ENCODE measurements at regions not wholly inside any gene's neighbourhood (a gene's known extent, or its start where the extent isn't known, plus 50 kb on each side); places are given as distances from the start of the nearest gene placed in this dataset.
A peak's percentile ranks its signal among the peaks of the same experiment; 100 is the strongest.

DNA sequence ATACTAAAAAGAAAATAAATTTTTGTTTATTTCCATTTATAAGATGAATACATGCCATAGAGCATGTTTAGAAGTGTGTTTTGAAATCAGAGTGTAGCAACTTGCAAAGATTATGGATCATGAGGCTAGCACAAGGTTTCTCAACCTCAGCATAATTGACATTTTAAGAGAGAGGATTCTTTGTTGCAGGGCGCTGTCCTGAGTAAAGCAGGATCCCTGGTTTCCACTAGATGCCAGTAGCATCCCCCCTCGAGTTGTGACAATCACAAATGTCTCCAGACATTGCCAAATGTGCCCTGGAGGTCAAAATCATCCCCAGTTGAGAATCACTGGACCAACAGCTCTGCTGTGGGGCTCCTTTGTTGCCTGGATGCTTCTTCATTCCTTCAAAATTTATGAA is 128.5 kb upstream of the RBMS3 start:
- Mint-ChIP-seq H3K9me3 (peaks cover 0 to 5% of the 10 kb centered on the region in 2 donors), H3K4me3 (no peak overlapping the region), H3K27me3 (no peaks in the 10 kb centered on the region), H3K36me3 (ENCODE audit: insufficient read depth) (no peaks in the 10 kb centered on the region), H3K27ac (no peak overlapping the region), H3K4me1 (ENCODE audit: low read depth in 2 of 2) (no peaks in the 10 kb centered on the region)
- DNase-seq (no peak), ATAC-seq (replicated peaks) (no peak)

GRCh38 chr3:29153811-29154210 is 127.1 kb upstream of the RBMS3 start:
- no peaks in the 10 kb centered on the region for H3K4me1 Mint-ChIP-seq (ENCODE audit: low read depth in 2 of 2)
- H3K9me3 Mint-ChIP-seq, result peaks cover 0 to 5% of the 10 kb centered on the region in 2 donors
- H3K27me3 Mint-ChIP-seq, result no peaks in the 10 kb centered on the region
- DNase-seq (peak in 2 of 3 experiments; percentile 2 to 15), ATAC-seq (replicated peaks) (peak; percentile 95)
- H3K4me3 Mint-ChIP-seq, result no peak overlapping the region
- H3K27ac Mint-ChIP-seq, result no peak overlapping the region
- H3K36me3 Mint-ChIP-seq (ENCODE audit: insufficient read depth), result no peaks in the 10 kb centered on the region

DNA sequence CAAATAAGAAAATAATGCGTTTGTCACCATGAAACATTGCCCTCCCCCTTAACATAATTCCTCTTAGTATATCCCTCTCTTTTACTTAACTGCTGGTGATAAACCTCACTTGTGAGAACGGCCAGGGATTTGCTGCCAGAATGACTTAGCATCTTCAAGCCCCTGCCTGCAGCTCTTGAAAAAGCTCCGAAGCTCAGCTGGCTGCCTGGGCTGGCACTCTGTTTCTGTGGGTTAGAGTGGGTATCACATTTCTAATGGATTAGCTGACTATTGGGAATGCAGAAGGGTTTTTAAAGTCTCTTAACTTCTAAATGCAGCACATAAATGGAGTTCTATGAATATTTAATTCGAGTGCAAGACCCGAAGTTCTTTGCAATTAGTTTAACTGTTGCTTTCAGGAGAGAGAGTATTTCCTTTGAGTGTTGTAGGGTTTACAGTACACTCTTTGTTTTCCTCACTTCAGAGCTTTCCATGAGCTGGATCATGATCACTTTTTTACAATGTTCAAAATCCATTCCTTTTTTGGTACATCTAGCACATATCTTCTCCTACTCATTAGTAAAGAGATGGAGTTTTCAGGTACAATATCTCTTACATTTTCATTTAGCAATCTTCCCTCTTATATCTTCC is 124.7 kb upstream of the RBMS3 start:
- Mint-ChIP-seq H3K9me3 (no peaks in the 10 kb centered on the region), H3K4me3 (no peak overlapping the region), H3K4me1 (ENCODE audit: low read depth in 2 of 2) (no peaks in the 10 kb centered on the region), H3K36me3 (ENCODE audit: insufficient read depth) (no peaks in the 10 kb centered on the region), H3K27me3 (no peaks in the 10 kb centered on the region), H3K27ac (no peak overlapping the region)
- ATAC-seq (replicated peaks) (no peak), DNase-seq (no peak)

DNA sequence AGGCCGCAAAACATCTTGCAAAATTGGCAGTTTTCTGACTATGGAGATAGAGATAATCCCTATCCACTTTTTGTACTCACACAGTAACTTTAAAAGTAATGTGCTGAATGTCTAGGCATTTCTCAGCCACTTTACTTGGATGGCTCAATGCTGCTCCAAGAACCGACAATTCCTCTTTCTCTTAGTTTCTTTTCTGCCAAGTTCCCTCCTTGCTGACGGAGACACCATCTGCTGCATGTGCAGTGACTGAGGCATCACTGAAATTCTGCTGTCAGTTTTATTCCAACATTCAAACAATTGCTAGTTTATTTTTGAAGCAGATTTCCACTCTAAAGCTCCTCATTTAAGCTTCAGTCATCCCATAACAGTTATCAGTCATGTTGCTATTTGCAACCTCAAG is 116.0 kb upstream of the RBMS3 start:
- H3K36me3 Mint-ChIP-seq (ENCODE audit: insufficient read depth), result peaks cover 3% of the 10 kb centered on the region
- H3K4me1 Mint-ChIP-seq (ENCODE audit: low read depth in 2 of 2), result no peaks in the 10 kb centered on the region
- no peak for DNase-seq
- no peak overlapping the region for H3K4me3 Mint-ChIP-seq
- ATAC-seq (replicated peaks), result no peak
- no peak overlapping the region for H3K27ac Mint-ChIP-seq
- H3K9me3 Mint-ChIP-seq, result peaks cover 0 to 11% of the 10 kb centered on the region in 2 donors
- H3K27me3 Mint-ChIP-seq, result no peaks in the 10 kb centered on the region

- H3K4me3 Mint-ChIP-seq, result no peak overlapping the region
- H3K9me3 Mint-ChIP-seq, result peaks cover 0 to 10% of the 10 kb centered on the region in 2 donors
- H3K4me1 Mint-ChIP-seq (ENCODE audit: low read depth in 2 of 2), result peaks cover 0 to 3% of the 10 kb centered on the region in 2 donors
- H3K36me3 Mint-ChIP-seq (ENCODE audit: insufficient read depth), result peaks cover 3% of the 10 kb centered on the region
- H3K27me3 Mint-ChIP-seq, result no peaks in the 10 kb centered on the region
- ATAC-seq (replicated peaks) (no peak), DNase-seq (no peak)
- no peak overlapping the region for H3K27ac Mint-ChIP-seq
These were observed 113.7 kb upstream of the RBMS3 start for GRCh38 chr3:29167180-29167579.

DNA sequence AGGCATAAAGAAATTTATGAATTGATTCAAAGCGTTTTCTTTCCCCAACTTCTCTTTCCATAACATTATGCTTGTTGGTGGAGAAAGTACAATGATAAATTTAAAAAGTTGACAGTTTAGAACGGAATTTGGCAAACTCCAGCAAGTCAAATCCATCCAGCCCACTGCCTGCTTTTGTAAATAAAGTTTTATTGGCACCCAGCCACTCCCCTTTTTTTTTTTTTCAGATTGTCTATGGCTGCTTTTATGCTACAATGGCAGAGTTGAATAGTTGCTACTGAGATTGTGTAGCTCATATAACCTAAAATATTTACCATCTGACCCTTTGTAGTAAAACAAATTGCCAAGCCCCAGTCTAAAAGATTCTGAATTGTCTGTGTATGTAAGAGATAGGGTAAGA is 112.8 kb upstream of the RBMS3 start:
- Mint-ChIP-seq H3K4me3 (no peak overlapping the region), H3K4me1 (ENCODE audit: low read depth in 2 of 2) (peaks cover 0 to 3% of the 10 kb centered on the region in 2 donors), H3K27ac (no peak overlapping the region), H3K9me3 (peaks cover 0 to 6% of the 10 kb centered on the region in 2 donors), H3K27me3 (no peaks in the 10 kb centered on the region), H3K36me3 (ENCODE audit: insufficient read depth) (peaks cover 3% of the 10 kb centered on the region)
- DNase-seq (no peak), ATAC-seq (replicated peaks) (no peak)

GRCh38 chr3:29168696-29169095 is 112.2 kb upstream of the RBMS3 start:
- Mint-ChIP-seq H3K4me1 (ENCODE audit: low read depth in 2 of 2) (peaks cover 0 to 3% of the 10 kb centered on the region in 2 donors), H3K36me3 (ENCODE audit: insufficient read depth) (peaks cover 3% of the 10 kb centered on the region), H3K27ac (no peak overlapping the region), H3K4me3 (no peak overlapping the region), H3K27me3 (no peaks in the 10 kb centered on the region), H3K9me3 (peaks cover 0 to 6% of the 10 kb centered on the region in 2 donors)
- DNase-seq (no peak), ATAC-seq (replicated peaks) (no peak)

GRCh38 chr3:29169451-29169850 is 111.4 kb upstream of the RBMS3 start:
- no peak for DNase-seq
- ATAC-seq (replicated peaks), result no peak
- no peaks in the 10 kb centered on the region for H3K27me3 Mint-ChIP-seq
- H3K4me1 Mint-ChIP-seq (ENCODE audit: low read depth in 2 of 2), result peaks cover 0 to 3% of the 10 kb centered on the region in 2 donors
- H3K36me3 Mint-ChIP-seq (ENCODE audit: insufficient read depth), result peaks cover 3% of the 10 kb centered on the region
- H3K4me3 Mint-ChIP-seq, result no peak overlapping the region
- no peak overlapping the region for H3K27ac Mint-ChIP-seq
- peaks cover 0 to 5% of the 10 kb centered on the region in 2 donors for H3K9me3 Mint-ChIP-seq

- peaks cover 3% of the 10 kb centered on the region for H3K36me3 Mint-ChIP-seq (ENCODE audit: insufficient read depth)
- DNase-seq (no peak), ATAC-seq (replicated peaks) (peak; percentile 35)
- no peaks in the 10 kb centered on the region for H3K27me3 Mint-ChIP-seq
- H3K9me3 Mint-ChIP-seq, result peaks cover 0 to 6% of the 10 kb centered on the region in 2 donors
- peaks cover 0 to 3% of the 10 kb centered on the region in 2 donors for H3K4me1 Mint-ChIP-seq (ENCODE audit: low read depth in 2 of 2)
- H3K27ac Mint-ChIP-seq, result peak overlapping the region in 1 of 2 donors; percentile 32
- peak overlapping the region in 1 of 2 donors; percentile 33 for H3K4me3 Mint-ChIP-seq
These were observed 109.6 kb upstream of the RBMS3 start for GRCh38 chr3:29171043-29171990.

DNA sequence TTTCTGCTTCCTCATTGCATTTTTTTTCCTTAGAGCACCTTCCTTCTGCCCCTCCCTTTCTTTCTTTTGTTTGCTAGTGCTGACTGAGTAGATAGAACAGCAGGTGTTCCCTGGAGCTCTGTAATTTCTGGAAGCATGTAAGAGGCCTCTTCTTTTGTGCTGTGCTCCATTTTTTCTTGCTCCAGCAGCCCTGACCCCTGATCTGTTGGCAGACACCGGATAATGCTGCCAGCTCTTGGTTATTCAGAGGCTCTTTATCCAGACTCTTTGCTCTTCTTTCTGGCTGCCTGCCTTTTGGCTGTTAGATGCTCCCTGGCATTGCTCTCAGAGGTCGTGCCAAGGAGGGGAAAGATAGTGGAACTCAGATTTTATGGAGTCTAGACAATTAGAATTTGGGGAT is 104.4 kb upstream of the RBMS3 start:
- Mint-ChIP-seq H3K27me3 (no peaks in the 10 kb centered on the region), H3K36me3 (ENCODE audit: insufficient read depth) (no peaks in the 10 kb centered on the region), H3K4me3 (no peak overlapping the region), H3K27ac (no peak overlapping the region), H3K9me3 (peaks cover 0 to 4% of the 10 kb centered on the region in 2 donors), H3K4me1 (ENCODE audit: low read depth in 2 of 2) (peaks cover 0 to 3% of the 10 kb centered on the region in 2 donors)
- DNase-seq, result no peak
- ATAC-seq (replicated peaks), result no peak

- DNase-seq (no peak), ATAC-seq (replicated peaks) (no peak)
- H3K4me3 Mint-ChIP-seq, result no peak overlapping the region
- no peaks in the 10 kb centered on the region for H3K27me3 Mint-ChIP-seq
- no peaks in the 10 kb centered on the region for H3K36me3 Mint-ChIP-seq (ENCODE audit: insufficient read depth)
- H3K27ac Mint-ChIP-seq, result no peak overlapping the region
- no peaks in the 10 kb centered on the region for H3K4me1 Mint-ChIP-seq (ENCODE audit: low read depth in 2 of 2)
- H3K9me3 Mint-ChIP-seq, result peaks cover 0 to 2% of the 10 kb centered on the region in 2 donors
These were observed 101.8 kb upstream of the RBMS3 start for GRCh38 chr3:29178809-29179793.

DNA sequence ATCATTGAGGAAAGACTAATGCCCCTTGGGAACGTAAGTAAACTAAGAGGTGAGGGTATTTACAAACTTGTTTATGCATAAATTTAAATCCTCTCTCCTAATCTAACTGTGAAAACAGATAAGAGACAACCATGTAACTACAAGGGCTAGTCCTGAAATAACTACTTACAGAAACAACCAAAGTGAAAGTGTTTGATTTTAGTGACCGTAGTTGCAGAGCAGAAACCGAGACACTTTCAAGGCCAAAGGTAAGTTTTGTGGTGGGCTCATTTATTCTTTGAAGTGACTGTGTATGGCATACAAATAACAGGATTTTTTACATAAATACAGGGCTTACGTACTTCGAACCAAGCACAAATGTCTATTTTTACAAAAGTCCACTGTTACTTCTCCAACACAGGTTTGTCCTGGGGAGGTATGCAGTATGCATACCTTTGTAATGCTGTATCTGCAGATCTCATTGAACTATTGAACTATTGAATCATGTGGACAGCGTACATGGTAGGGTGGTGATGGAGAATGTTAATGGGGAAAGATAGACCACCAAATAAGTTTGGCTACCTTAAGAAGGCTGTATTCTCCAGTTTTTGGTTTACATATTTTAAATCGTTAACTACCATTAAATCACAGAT is 99.6 kb upstream of the RBMS3 start:
- no peaks in the 10 kb centered on the region for H3K27me3 Mint-ChIP-seq
- H3K9me3 Mint-ChIP-seq, result no peaks in the 10 kb centered on the region
- no peaks in the 10 kb centered on the region for H3K4me1 Mint-ChIP-seq (ENCODE audit: low read depth in 2 of 2)
- no peak overlapping the region for H3K27ac Mint-ChIP-seq
- no peak overlapping the region for H3K4me3 Mint-ChIP-seq
- H3K36me3 Mint-ChIP-seq (ENCODE audit: insufficient read depth), result no peaks in the 10 kb centered on the region
- DNase-seq, result no peak
- ATAC-seq (replicated peaks), result no peak

DNA sequence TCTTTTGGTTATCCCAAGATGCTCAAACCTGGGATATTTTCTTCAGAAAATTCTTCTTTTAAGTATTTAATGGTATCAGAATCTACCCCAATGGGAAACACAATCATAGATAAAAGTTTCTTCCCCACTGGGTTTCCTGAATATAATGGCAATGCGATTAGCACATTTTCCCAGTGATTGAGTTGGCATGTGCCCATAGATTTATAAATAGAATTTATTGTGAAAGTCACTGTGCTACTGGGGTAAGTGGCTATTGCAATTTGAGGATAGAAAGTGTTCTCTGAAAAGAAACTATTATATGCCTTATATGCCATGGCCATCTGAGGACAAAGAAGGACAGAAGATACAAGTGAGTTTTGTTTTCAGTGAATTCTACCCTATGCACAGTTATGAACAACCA is 99.0 kb upstream of the RBMS3 start:
- peaks cover 0 to 1% of the 10 kb centered on the region in 2 donors for H3K9me3 Mint-ChIP-seq
- ATAC-seq (replicated peaks) (no peak), DNase-seq (no peak)
- no peaks in the 10 kb centered on the region for H3K36me3 Mint-ChIP-seq (ENCODE audit: insufficient read depth)
- no peaks in the 10 kb centered on the region for H3K4me1 Mint-ChIP-seq (ENCODE audit: low read depth in 2 of 2)
- no peak overlapping the region for H3K27ac Mint-ChIP-seq
- H3K4me3 Mint-ChIP-seq, result no peak overlapping the region
- no peaks in the 10 kb centered on the region for H3K27me3 Mint-ChIP-seq

All from effector memory CD8-positive, alpha-beta T cell (primary cell).